ENCODE measurements at regions not wholly inside any gene's neighbourhood (a gene's known extent, or its start where the extent isn't known, plus 50 kb on each side); places are given as distances from the start of the nearest gene placed in this dataset.

DNA sequence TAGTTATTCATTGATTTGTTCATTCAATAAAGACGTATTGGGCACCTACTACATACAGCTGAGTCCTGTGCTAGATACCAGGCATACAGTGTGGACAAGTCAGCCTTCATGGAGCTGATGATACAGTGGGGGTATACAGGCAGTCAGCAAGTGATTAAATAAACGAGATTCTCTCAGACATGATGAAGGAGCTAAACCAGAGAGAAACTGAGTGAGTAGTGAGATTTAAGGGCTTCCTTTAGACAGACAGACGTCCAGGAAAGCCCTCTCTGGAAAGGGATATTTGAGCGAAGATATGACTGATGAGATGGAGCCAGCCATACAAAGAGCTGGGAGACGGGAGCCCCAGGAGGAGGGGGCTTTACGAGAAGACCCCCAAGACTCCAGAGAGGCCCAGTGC lies 122.6 kb upstream of the MYCN start:
- Histone ChIP-seq H4K8ac (ENCODE audit: extremely low read depth, insufficient read depth, low read length) (no peak overlapping the region), H3K56ac (replicated peaks; ENCODE audit: insufficient read length, low read depth, low read length) (no peak overlapping the region), H3K14ac (ENCODE audit: insufficient read length) (no peak overlapping the region), H3K79me2 (ENCODE audit: control insufficient read depth in 1 of 2, insufficient read depth in 2 of 2, low read length in 2 of 2) (no peaks in the 10 kb centered on the region), H3K23ac (ENCODE audit: insufficient read length) (no peak overlapping the region), H3K18ac (ENCODE audit: extremely low read depth, low read length) (no peak overlapping the region), H4K5ac (ENCODE audit: insufficient read length, low read depth, low read length) (no peak overlapping the region), H3K9ac (replicated peaks in 1 of 4; ENCODE audit: extremely low read depth in 1 of 4, low read depth in 3 of 4, low read length in 3 of 4) (no peak overlapping the region), H4K20me1 (replicated peaks in 1 of 2; ENCODE audit: control insufficient read depth in 1 of 2, insufficient read depth in 2 of 2, low read length in 2 of 2) (no peaks in the 10 kb centered on the region), H2BK15ac (ENCODE audit: low read length) (no peak overlapping the region), H3K4me1 (replicated peaks in 1 of 4; ENCODE audit: control insufficient read depth in 3 of 4, insufficient read depth in 4 of 4, low read length in 3 of 4) (peaks cover 0 to 5% (median 2%) of the 10 kb centered on the region in 4 experiments; a peak in 2 of 7 replicates), H2AFZ (ENCODE audit: low read length) (no peak overlapping the region), H4K91ac (replicated peaks; ENCODE audit: insufficient read length, low read length) (no peak overlapping the region), H2BK20ac (ENCODE audit: low read length) (no peak overlapping the region), H2BK120ac (replicated peaks; ENCODE audit: low read depth, low read length) (no peak overlapping the region), H2AK5ac (ENCODE audit: low read depth, low read length) (no peak overlapping the region), H3K4me3 (ENCODE audit: extremely low read depth in 1 of 4, insufficient read depth in 2 of 4, low read depth in 3 of 4, low read length in 4 of 4) (no peak overlapping the region), H3K9me3 (ENCODE audit: insufficient read depth in 2 of 2, low read depth in 1 of 2, low read length in 1 of 2) (no peaks in the 10 kb centered on the region), H3K4me2 (ENCODE audit: insufficient read depth in 1 of 2, low read depth in 2 of 2, low read length in 2 of 2) (no peak overlapping the region), H3K27ac (ENCODE audit: low read depth, low read length) (no peak overlapping the region), H3K27me3 (replicated peaks in 1 of 4; ENCODE audit: control insufficient read depth in 3 of 4, extremely low read depth in 1 of 4, insufficient read depth in 3 of 4, low read length in 3 of 4) (no peaks in the 10 kb centered on the region), H3K36me3 (ENCODE audit: control insufficient read depth in 2 of 4, insufficient read depth in 4 of 4, low read length in 3 of 4) (no peaks in the 10 kb centered on the region), H2BK5ac (ENCODE audit: low read depth, low read length) (no peak overlapping the region), H3K79me1 (ENCODE audit: low read depth, low read length) (no peaks in the 10 kb centered on the region), H3K23me2 (ENCODE audit: low read depth, low read length) (no peaks in the 10 kb centered on the region), H3K4ac (replicated peaks; ENCODE audit: insufficient read length, low read depth, low read length) (no peak overlapping the region), H2BK12ac (ENCODE audit: low read depth, low read length) (no peak overlapping the region)
- 87% methylated on average over 6 of the region's 6 CpGs; no CpG with 5 or more reads in 1 of the 2 experiments for WGBS, 2 experiments (ENCODE audit: extremely low coverage in 1 of 2, insufficient coverage in 1 of 2, insufficient read length in 1 of 2, insufficient replicate concordance in 2 of 2, low coverage in 1 of 2, low lambda C conversion rate in 2 of 2, missing lambda C conversion rate in 1 of 2)
- no peak for TF ChIP-seq NRF1 (IDR thresholded peaks at IDR 0.05; ENCODE audit: low read depth, low read length)
- FAIRE-seq (no peak), DNase-seq (ENCODE audit: low read depth in 1 of 2, low spot score in 2 of 2) (no peak)
- ChIA-PET CTCF (ENCODE audit: partially characterized antibody) (interaction anchor here (0.7 to 1.9 kb wide), 7 partner anchors 9 to 179 kb away, joined by 3 to 4 read pairs (median 3); no protein-coding TSS in a partner anchor), POLR2A (ENCODE audit: partially characterized antibody) (no interaction called here)
